ENCODE measurements at regions not wholly inside any gene's neighbourhood (a gene's known extent, or its start where the extent isn't known, plus 50 kb on each side); places are given as distances from the start of the nearest gene placed in this dataset.
"Not testable (repeated sequence)": the region's sequence is repeated elsewhere in the genome, so short reads cannot be mapped to it uniquely, and the experiment has no call there.

GRCh38 chr20:55937283-55937682, 68.0 kb downstream of the CBLN4 start:
- DNase-seq, result no peak

DNA sequence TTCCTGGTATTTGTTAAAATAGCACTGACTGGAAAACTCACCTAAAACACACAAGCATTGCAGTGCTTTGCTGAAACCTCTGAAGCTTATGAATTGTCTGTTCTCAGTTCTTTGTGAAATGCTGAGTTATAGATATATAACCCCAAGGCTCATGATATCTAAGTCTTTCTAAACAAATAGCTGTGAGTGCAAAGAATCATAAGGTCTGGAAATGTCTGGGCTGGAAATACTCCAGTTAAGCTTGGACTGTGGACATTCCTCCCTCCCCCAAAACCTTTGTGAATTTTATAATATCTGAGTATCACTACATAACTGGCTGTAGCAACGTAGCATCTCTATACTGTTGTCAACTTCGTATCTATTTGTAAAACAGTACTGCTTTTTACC, 69.1 kb downstream of the CBLN4 start:
- DNase-seq, result no peak

- DNase-seq, result no peak
Observed at GRCh38 chr20:55935448-55936208, 69.7 kb downstream of the CBLN4 start.

DNA sequence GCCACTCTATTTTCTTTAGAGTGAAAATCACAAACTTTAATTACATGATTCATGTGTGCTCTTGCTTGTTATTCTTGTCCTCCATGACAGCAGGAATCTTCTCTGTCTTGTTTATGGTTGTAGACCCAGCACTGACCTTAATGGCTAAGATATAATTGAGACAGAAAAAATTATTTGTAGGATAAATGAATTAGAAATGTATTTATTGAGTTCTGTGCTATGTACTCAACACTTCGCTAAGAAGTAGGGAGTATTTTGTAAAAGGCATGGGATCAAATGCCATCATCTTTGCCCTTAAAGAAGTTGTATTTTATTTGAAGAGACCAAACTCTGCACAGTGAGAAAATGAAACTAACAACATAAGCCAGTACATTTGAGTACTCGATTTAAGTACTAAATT, 71.2 kb downstream of the CBLN4 start:
- no peak for DNase-seq

DNA sequence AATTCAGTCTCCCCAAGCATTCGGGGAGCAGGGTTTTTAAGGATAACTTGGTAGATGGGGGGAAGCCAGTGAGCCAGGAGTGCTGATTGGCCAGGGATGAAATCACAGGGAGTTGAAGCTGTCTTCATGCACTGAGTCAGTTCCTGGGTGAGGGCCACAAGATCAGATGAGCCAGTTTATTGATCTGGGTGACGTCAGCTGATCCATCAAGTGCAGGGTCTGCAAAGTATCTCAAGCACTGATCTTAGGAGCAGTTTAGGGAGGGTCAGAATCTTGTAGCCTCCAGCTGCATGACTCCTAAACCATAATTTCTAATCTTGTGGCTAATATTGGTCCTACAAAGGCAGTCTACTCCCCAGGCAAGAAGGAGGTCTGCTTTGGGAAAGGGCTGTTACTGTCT, 74.4 kb downstream of the CBLN4 start:
- not testable (repeated sequence) for DNase-seq

DNA sequence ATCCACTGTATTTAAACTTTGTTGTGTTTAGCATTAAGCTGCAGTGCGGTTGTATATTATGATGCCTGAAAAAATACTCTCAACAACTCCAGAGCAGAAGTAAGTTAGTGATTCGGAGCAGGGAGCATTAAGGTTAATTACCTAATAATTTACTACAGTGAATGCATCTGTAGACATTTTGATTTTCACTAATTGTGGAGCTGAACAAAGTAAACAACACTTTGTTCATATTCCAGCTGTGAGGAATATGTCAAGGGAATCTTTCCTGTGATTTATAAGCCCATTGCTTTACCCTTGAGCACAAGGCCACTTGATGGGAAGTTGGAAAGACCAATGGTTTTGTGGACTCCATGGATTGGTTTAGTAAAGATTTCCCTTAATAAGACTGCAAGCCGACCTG, 77.1 kb downstream of the CBLN4 start:
- no peak for DNase-seq

GRCh38 chr20:55919956-55920355, 85.4 kb downstream of the CBLN4 start:
- DNase-seq, result no peak

DNA sequence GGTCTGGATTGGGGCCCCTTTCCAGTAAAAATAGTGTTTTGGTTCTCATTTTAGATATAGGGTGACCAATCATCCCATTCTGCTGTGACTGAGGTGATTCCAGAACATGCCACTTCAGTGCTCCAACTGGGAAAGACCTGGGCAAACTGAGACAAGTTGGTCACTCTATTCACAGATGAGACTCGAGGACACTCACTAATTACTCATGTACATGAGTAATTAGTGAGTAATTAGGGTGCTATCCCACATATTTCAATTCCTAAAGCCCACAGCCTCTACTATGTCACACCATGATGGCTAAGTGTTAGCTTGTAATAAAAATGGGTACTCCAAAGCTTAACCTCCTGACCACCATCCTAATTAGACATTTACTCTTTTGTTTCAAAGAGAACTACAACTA, 86.0 kb downstream of the CBLN4 start:
- DNase-seq, result no peak

- DNase-seq, result no peak
Observed at GRCh38 chr20:55918471-55918870, 86.8 kb downstream of the CBLN4 start.

DNA sequence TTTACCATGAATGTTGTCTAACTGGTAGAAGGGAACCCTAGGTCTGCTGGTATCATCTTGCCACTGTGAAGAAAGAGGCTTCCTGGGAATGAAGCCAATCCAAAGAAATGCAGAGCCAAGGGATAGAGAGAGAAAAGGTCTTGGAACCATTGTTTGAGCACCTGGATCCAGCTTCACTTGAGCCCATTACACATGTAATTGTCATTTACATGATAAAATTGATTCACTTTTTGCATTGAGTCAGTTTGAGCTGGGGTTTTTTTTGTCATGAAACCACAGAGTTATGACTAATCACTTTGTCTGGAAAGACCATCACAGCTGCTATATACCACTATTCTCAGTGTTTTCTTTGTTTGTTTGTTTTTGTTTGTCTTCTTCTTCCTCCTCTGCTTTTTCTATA, 112.3 kb downstream of the CBLN4 start:
- DNase-seq, result no peak

GRCh38 chr20:55888685-55889084, 116.6 kb downstream of the CBLN4 start:
- peak; percentile 6 for DNase-seq

GRCh38 chr20:55882910-55883309, 122.4 kb downstream of the CBLN4 start:
- DNase-seq, result no peak

GRCh38 chr20:55882286-55882685, 123.0 kb downstream of the CBLN4 start:
- DNase-seq, result no peak

DNA sequence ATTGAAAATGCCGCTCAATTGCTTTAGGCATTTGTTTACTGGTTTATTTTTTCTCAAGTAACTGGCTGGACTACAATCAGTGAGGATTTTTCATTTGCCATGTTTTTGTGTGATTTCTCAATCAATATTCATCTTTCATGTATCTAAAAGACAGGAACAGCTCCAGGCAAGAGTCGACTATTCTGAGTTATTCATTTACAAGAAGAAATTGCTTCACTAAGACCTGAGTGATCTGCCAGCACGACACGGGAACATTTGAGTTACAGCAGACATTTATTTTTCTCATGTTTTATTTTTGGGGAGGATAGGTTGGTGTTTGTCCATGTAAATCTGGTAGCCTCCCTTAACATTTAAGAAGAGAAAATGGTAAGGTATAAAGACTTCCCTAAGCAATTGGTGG, 124.1 kb downstream of the CBLN4 start:
- DNase-seq, result no peak

- no peak for DNase-seq
Observed at GRCh38 chr20:55880361-55880760, 125.0 kb downstream of the CBLN4 start.

DNA sequence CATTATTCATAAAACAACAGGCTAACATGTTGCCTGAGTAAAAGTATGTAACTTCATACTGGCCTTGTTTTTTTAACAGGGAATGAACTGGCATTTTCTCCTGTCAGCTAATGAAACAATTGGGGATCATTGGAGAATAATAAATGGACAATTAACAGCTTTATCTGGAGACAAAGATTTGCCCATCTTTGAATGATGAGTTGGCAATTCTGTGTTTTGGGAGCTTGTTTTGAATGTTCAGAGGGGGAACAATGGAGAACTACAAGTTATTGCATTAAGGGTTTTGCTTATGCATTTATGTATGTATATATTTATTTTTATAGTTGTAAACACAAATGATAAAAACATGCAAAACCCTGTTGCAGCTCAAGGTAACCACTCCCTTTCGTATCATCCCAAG, 150.3 kb downstream of the CBLN4 start:
- no peak for DNase-seq

DNA sequence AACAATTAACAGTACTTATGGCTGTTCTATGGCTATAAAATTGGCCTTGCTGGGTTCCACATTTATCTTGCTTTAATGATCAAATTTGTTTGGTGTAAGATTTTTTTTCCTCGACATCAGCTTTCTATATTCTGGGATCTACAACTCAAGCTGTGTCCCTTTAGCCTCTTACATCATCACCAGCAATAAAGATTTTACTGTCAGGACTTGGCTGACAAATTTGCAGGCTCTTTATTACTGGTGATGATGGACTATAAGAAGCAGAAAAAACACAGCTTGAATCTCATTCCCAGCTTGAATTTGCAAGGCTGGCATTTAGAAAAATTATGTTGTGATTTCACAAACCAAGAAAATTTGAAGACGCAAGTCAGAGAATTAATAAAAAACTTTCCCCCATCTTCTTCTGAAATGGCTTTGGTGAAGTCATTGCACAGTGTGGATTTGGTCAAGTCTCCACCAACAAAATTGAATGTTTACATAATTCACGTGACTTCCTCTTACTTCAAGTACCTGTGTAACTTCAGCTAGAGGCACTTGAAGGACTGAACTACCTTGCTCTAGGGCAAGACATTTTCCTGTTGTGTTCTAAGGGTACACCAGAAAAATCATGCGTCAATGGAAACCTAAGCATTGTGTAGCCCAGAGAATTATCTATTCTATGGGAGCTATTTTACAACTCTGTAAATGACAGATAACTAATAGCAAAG, 175.0 kb downstream of the CBLN4 start:
- no peak for DNase-seq

DNA sequence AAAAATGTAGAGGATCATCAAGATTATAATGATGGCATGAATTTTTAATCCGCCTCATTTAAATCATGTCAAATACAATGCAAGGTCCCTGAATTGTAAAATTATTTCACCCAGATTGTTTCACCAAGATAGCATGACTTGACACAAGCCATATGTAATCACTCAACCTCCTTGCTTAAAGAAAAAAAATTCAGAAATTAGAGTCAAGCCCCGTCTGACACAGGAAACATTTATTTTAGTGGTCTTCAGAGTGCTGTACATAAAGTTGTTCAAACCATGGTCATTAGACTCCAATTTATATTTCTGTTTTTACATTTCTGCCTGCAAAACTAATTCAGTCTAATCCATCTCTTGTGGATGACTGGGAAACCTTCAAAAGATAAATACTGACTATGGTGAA, 200.2 kb downstream of the CBLN4 start:
- DNase-seq, result no peak

GRCh38 chr20:55800552-55801245, 204.6 kb downstream of the CBLN4 start:
- no peak for DNase-seq

DNA sequence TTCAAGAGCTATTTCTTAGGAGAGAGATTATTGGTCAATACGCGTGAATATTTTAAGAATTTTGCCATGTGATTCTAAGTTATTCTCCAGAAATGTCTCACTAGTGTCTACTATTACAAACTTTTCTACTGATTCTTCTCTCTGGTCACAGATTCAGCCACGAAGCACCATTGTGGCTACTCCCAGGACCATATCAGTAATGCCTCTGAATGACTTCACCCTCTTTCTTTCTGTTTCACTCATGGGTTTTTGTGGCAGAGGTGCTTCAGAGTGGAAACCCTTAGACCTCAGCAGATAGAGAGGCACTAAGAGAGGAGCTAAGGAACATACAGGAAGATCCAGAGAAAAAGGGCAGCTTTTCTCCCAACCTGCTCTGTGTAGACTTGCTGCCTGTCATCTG, 211.3 kb downstream of the CBLN4 start:
- no peak for DNase-seq

DNA sequence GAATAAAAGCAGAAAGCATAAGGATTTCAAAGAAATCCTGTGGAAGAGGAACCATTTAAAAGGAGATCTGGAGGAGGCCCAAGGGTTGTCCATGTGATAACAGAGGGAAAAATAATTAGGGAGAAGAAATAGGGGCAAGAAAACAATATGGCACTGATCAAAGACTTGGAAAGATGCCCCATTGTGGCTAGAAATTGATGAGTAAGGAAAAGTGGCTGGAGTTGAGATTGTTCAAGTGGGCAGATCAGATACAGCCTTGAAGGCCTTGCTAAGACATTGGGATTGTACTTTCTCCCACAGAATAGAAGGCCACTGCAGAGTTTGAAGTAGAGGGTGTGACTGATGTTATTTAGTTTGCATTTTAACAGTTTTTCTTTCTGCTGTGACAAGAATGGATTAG, 213.3 kb downstream of the CBLN4 start:
- DNase-seq, result no peak

DNA sequence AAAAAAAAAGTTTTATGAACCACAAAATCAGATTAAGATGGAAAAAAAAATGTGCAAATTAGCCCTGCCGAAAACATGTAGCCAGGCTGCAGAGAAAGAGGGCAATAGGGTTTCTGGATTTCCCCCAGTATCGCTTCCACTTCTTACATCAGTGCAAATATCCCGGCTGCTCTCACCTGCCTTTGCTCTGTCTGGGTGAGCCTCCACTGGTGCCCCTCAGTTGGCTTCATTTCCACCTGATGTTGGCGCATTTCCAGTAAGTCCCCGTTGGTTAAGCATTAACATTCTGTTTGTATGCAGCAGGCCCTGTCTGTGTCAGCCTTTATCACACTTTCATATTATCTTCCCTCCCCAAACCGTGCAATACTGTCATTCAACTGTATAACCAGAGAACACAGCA, 215.1 kb downstream of the CBLN4 start:
- no peak for DNase-seq

DNA sequence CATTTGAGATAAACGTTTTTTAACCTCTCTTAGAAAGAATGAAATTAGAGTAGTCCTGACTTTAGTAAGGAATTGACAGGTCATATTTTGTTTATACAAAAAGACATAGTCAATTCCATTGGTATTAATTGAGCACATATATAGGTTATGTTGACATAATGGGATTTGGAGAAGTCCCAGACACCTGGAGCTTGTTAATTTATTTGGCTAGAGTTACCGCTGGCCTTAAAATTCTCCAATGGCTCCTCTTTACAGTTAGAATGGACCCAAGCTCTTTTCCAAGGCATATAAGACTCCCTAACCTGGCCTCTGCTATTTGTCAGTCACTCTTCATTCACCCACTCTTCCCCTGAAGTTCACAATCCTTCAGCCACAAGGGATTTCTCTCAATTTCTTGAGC, 221.3 kb downstream of the CBLN4 start:
- no peak for DNase-seq

GRCh38 chr20:55783381-55783780, 221.9 kb downstream of the CBLN4 start:
- no peak for DNase-seq
